HEK293T (cell line): ENCODE measurements at regions not wholly inside any gene's neighbourhood (a gene's known extent, or its start where the extent isn't known, plus 50 kb on each side); places are given as distances from the start of the nearest gene placed in this dataset.

ENCODE experiments used
- ARNT ChIP-seq: fragments of 450-650 bp; IDR thresholded peaks from 2 replicates; pipeline ENCODE4 v1.6.1; 2017; ENCODE audit warnings: mild to moderate bottlenecking
- BHLHE40 ChIP-seq: fragments of 450-650 bp; IDR thresholded peaks from 2 replicates; pipeline ENCODE4 v1.6.1; 2016; ENCODE audit warnings: mild to moderate bottlenecking, moderate library complexity, borderline replicate concordance
- CTBP1 ChIP-seq: fragments of 450-650 bp; IDR thresholded peaks from 2 replicates; pipeline ENCODE4 v1.6.1; 2016; ENCODE audit warnings: borderline replicate concordance
- FOXA1 ChIP-seq: fragments of 450-650 bp; IDR thresholded peaks from 2 replicates; pipeline ENCODE4 v1.6.1; 2016; ENCODE audit warnings: mild to moderate bottlenecking
- FOXK2 ChIP-seq: fragments of 450-650 bp; IDR thresholded peaks from 2 replicates; pipeline ENCODE4 v1.6.1; 2016; ENCODE audit warnings: mild to moderate bottlenecking
- FOXM1 ChIP-seq: fragments of 450-650 bp; IDR thresholded peaks from 2 replicates; pipeline ENCODE4 v1.6.1; 2017; ENCODE audit warnings: mild to moderate bottlenecking, borderline replicate concordance
- HDGF ChIP-seq: fragments of 450-650 bp; IDR thresholded peaks from 2 replicates; pipeline ENCODE4 v1.6.1; 2017; ENCODE audit warnings: antibody characterized with exemption, borderline replicate concordance
- LEF1 ChIP-seq: fragments of 450-650 bp; IDR thresholded peaks from 2 replicates; pipeline ENCODE4 v1.6.1; 2017; ENCODE audit warnings: mild to moderate bottlenecking, borderline replicate concordance
- NFRKB ChIP-seq: fragments of 450-650 bp; IDR thresholded peaks from 2 replicates; pipeline ENCODE4 v1.6.1; 2016; ENCODE audit warnings: mild to moderate bottlenecking, moderate library complexity
- SP1 ChIP-seq: fragments of 450-650 bp; IDR thresholded peaks from 2 replicates; pipeline ENCODE4 v1.6.1; 2017
- SUZ12 ChIP-seq: fragments of 450-650 bp; IDR thresholded peaks from 2 replicates; pipeline ENCODE4 v1.6.1; 2016; ENCODE audit warnings: mild to moderate bottlenecking
- TARDBP ChIP-seq: fragments of 450-650 bp; IDR thresholded peaks from 2 replicates; pipeline ENCODE4 v1.6.1; 2016
- ZNF384 ChIP-seq: fragments of 450-650 bp; IDR thresholded peaks from 2 replicates; pipeline ENCODE4 v1.6.1; 2016

DNA sequence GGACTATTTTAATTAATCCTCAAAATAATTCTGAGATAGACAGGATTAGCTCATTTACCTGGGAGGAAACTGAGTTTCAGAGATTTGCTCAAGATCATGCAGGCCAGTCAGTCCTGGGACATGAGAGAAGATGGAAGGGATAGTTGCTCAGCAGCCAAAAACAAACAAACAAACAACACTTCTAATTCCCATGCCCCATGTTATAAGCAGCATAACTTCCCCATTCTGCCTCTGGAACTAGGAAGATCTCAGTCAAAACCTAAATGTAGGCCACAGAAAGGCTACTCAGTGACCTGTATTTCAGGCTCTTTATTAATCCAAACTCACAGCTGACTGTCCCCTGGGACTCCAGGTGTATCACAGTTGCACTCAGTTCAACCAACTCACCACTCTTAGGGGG, 489.2 kb upstream of the NBEA start:
- TF ChIP-seq NFRKB (no peak), HDGF (no peak), ZNF384 (no peak), FOXK2 (no peak), FOXM1 (no peak), SP1 (no peak), SUZ12 (no peak), FOXA1 (no peak), CTBP1 (no peak), LEF1 (no peak), BHLHE40 (no peak), ARNT (no peak), TARDBP (no peak)
